Esophagus squamous epithelium (tissue), 4 donors: ENCODE measurements at regions not wholly inside any gene's neighbourhood (a gene's known extent, or its start where the extent isn't known, plus 50 kb on each side); places are given as distances from the start of the nearest gene placed in this dataset.

Source experiments
- CTCF ChIP-seq, 6 experiments: fragments of 450-650 bp in 4 of 6; fragments of 200-600 bp in 2 of 6; sonication (generic) in 2 of 6; IDR thresholded peaks; one replicate each; pipeline ENCODE4 v1.5.1; 2016 to 2019; ENCODE audit warnings: antibody characterized with exemption in 6 of 6, mild to moderate bottlenecking in 4 of 6, moderate library complexity in 4 of 6
- POLR2A ChIP-seq, 4 donors: fragments of 450-650 bp; IDR thresholded peaks; one replicate each; pipeline ENCODE4 v1.6.1; 2017; ENCODE audit warnings: antibody characterized with exemption in 4 of 4, mild to moderate bottlenecking in 4 of 4, moderate library complexity in 3 of 4

GRCh38 chr10:21034241-21034640, 137.1 kb upstream of the NEBL start:
- TF ChIP-seq CTCF (IDR thresholded peaks at IDR 0.05) = no peak
- no peak for TF ChIP-seq POLR2A (IDR thresholded peaks at IDR 0.05)
